IMR-90 (cell line): ENCODE measurements at regions not wholly inside any gene's neighbourhood (a gene's known extent, or its start where the extent isn't known, plus 50 kb on each side); places are given as distances from the start of the nearest gene placed in this dataset.

Source experiments
- ATAC-seq: fragments of 200-7000 bp; cut with Tn5 transposase; 2 replicates; pipeline ENCODE4 v1.9.1; 2020; ENCODE audit warnings: low read depth, mild to moderate bottlenecking, moderate library complexity
- BruUV-seq: library from RNA; stranded (reverse); fragments of 400-500 nt; replicated peaks from 2 replicates; lab custom pipeline; 2021; lab: Mats Ljungman, UMichigan
- CTCF ChIA-PET: fragments of 300-600 bp; formaldehyde crosslinking; extraction: SDS; loops from one replicate; lab custom pipeline; 2021; ENCODE audit warnings: antibody characterized with exemption; lab: Yijun Ruan, JAX
- POLR2A ChIA-PET: fragments of 300-600 bp; sonication (Branson Sonifier 250); formaldehyde crosslinking; loops from one replicate; lab custom pipeline; 2022; ENCODE audit warnings: antibody characterized with exemption; ENCODE audit not compliant: unreplicated experiment; lab: Charles Lee
- DNase-seq: peaks from one replicate; pipeline ENCODE4 v3.0.0; 2013
- H2AFZ ChIP-seq: replicated peaks from 2 replicates; pipeline ENCODE3; 2013; ENCODE audit warnings: low read length, mild to moderate bottlenecking; ENCODE audit not compliant: poor library complexity
- H2AK5ac ChIP-seq: 2 replicates; pipeline ENCODE4 v1.6.1; 2013; ENCODE audit warnings: low read depth, low read length, inconsistent platforms
- H2AK9ac ChIP-seq: replicated peaks from 2 replicates; pipeline ENCODE3; 2013; ENCODE audit warnings: mild to moderate bottlenecking, low read depth, low read length, moderate library complexity; ENCODE audit not compliant: poor library complexity
- H2BK120ac ChIP-seq: 2 replicates; pipeline ENCODE4 v1.6.1; 2013; ENCODE audit warnings: low read depth, low read length, inconsistent platforms
- H2BK15ac ChIP-seq: 3 replicates; pipeline ENCODE4 v1.6.1; 2013; ENCODE audit warnings: low read depth, low read length, inconsistent platforms
- H2BK20ac ChIP-seq: 2 replicates; pipeline ENCODE4 v1.6.1; 2013; ENCODE audit warnings: low read depth, mild to moderate bottlenecking, inconsistent platforms, low read length, moderate library complexity
- H2BK5ac ChIP-seq: 2 replicates; pipeline ENCODE4 v1.6.1; 2013; ENCODE audit warnings: mild to moderate bottlenecking, low read depth, low read length, inconsistent platforms; ENCODE audit not compliant: poor library complexity, severe bottlenecking
- H3K14ac ChIP-seq: replicated peaks from 2 replicates; pipeline ENCODE4 v1.6.1; 2013; ENCODE audit warnings: low read depth, low read length, inconsistent platforms
- H3K18ac ChIP-seq: 2 replicates; pipeline ENCODE4 v1.6.1; 2013; ENCODE audit warnings: low read depth, low read length, control low read depth
- H3K23ac ChIP-seq: 2 replicates; pipeline ENCODE4 v1.6.1; 2013; ENCODE audit warnings: low read depth, low read length, inconsistent platforms
- H3K27ac ChIP-seq: 2 replicates; pipeline ENCODE4 v1.5.1; 2013; ENCODE audit warnings: mild to moderate bottlenecking, control low read depth, low read length; ENCODE audit not compliant: insufficient read depth
- H3K27me3 ChIP-seq: 2 replicates; pipeline ENCODE4 v1.6.1; 2013; ENCODE audit warnings: low read length; ENCODE audit not compliant: control insufficient read depth, insufficient read depth
- H3K36me3 ChIP-seq: 2 replicates; pipeline ENCODE4 v1.6.1; 2013; ENCODE audit warnings: low read length, mixed read lengths; ENCODE audit not compliant: control insufficient read depth, insufficient read depth
- H3K4ac ChIP-seq: 2 replicates; pipeline ENCODE4 v1.6.1; 2013; ENCODE audit warnings: low read depth, low read length, inconsistent platforms
- H3K4me1 ChIP-seq: 2 replicates; pipeline ENCODE4 v1.6.1; 2013; ENCODE audit warnings: low read length, mixed read lengths; ENCODE audit not compliant: control insufficient read depth, insufficient read depth
- H3K4me2 ChIP-seq: 2 replicates; pipeline ENCODE4 v1.6.1; 2013; ENCODE audit warnings: low read depth, mild to moderate bottlenecking, control low read depth, low read length, moderate library complexity
- H3K4me3 ChIP-seq: 2 replicates; pipeline ENCODE4 v1.5.1; 2013; ENCODE audit warnings: low read depth, mild to moderate bottlenecking, control low read depth, low read length, moderate library complexity; ENCODE audit not compliant: insufficient read depth
- H3K56ac ChIP-seq: 2 replicates; pipeline ENCODE4 v1.6.1; 2013; ENCODE audit warnings: low read length, inconsistent platforms; ENCODE audit not compliant: insufficient read depth; ENCODE audit errors: extremely low read depth
- H3K79me1 ChIP-seq, 2 experiments: 2 replicates each; pipeline ENCODE4 v1.6.1; 2013; ENCODE audit warnings: low read length in 2 of 2, inconsistent platforms in 1 of 2, low read depth in 1 of 2
- H3K9ac ChIP-seq: 2 replicates; pipeline ENCODE4 v1.6.1; 2013; ENCODE audit warnings: low read depth, low read length, control low read depth
- H3K9me1 ChIP-seq: 2 replicates; pipeline ENCODE4 v1.6.1; 2013; ENCODE audit warnings: low read length, inconsistent platforms; ENCODE audit not compliant: insufficient read depth
- H3K9me3 ChIP-seq: 2 replicates; pipeline ENCODE4 v1.6.1; 2013; ENCODE audit warnings: low read length; ENCODE audit not compliant: control insufficient read depth, insufficient read depth
- H4K20me1 ChIP-seq: 2 replicates; pipeline ENCODE4 v1.6.1; 2013; ENCODE audit warnings: low read length, inconsistent platforms; ENCODE audit not compliant: insufficient read depth
- H4K5ac ChIP-seq: 2 replicates; pipeline ENCODE4 v1.6.1; 2013; ENCODE audit warnings: mild to moderate bottlenecking, low read depth, low read length, control low read depth
- H4K8ac ChIP-seq, 2 experiments: 2 replicates each; pipeline ENCODE4 v1.6.1; 2013; ENCODE audit warnings: low read depth in 2 of 2, low read length in 2 of 2, control low read depth in 1 of 2, inconsistent platforms in 1 of 2
- H4K91ac ChIP-seq: 2 replicates; pipeline ENCODE4 v1.6.1; 2013; ENCODE audit warnings: low read depth, low read length, inconsistent platforms; ENCODE audit not compliant: insufficient read depth
- BHLHE40 ChIP-seq: fragments of 150-350 bp; IDR thresholded peaks from 2 replicates; pipeline ENCODE4 v1.6.1; 2016; ENCODE audit warnings: mild to moderate bottlenecking, low read depth, low read length
- CEBPB ChIP-seq: IDR thresholded peaks from 2 replicates; pipeline ENCODE4 v1.6.1; 2012; ENCODE audit warnings: low read depth, low read length, improper control_type of control experiment
- CHD1 ChIP-seq: IDR thresholded peaks from 2 replicates; pipeline ENCODE4 v1.6.1; 2012; ENCODE audit warnings: low read depth, low read length, improper control_type of control experiment
- FOS ChIP-seq: fragments of 150-350 bp; IDR thresholded peaks from 2 replicates; pipeline ENCODE4 v1.6.1; 2016; ENCODE audit warnings: low read depth, low read length
- MAZ ChIP-seq: IDR thresholded peaks from 2 replicates; pipeline ENCODE4 v1.6.1; 2012; ENCODE audit warnings: low read depth, mild to moderate bottlenecking, low read length, improper control_type of control experiment, moderate library complexity, borderline replicate concordance
- MXI1 ChIP-seq: IDR thresholded peaks from 2 replicates; pipeline ENCODE4 v1.6.1; 2012; ENCODE audit warnings: low read depth, mild to moderate bottlenecking, low read length, moderate library complexity, borderline replicate concordance
- POLR2A ChIP-seq: IDR thresholded peaks from 2 replicates; pipeline ENCODE4 v1.6.1; 2012; ENCODE audit warnings: mild to moderate bottlenecking, low read depth, low read length
- RAD21 ChIP-seq: IDR thresholded peaks from 2 replicates; pipeline ENCODE4 v1.6.1; 2012; ENCODE audit warnings: low read length, improper control_type of control experiment
- RFX5 ChIP-seq: IDR thresholded peaks from 2 replicates; pipeline ENCODE4 v1.8.0; 2012; ENCODE audit warnings: low read depth, mild to moderate bottlenecking, low read length, moderate library complexity
- SMC3 ChIP-seq: fragments of 150-350 bp; IDR thresholded peaks from 2 replicates; pipeline ENCODE4 v1.6.1; 2016; ENCODE audit warnings: low read depth, mild to moderate bottlenecking, antibody characterized with exemption, low read length, moderate library complexity
- USF2 ChIP-seq: fragments of 150-350 bp; IDR thresholded peaks from 2 replicates; pipeline ENCODE4 v1.6.1; 2017; ENCODE audit warnings: mild to moderate bottlenecking, antibody characterized with exemption, low read length, low read depth
- WGBS, 2 experiments: methylation state at CpG; one replicate each; pipeline versions ENCODE4 v1.1.5 to v1.1.7; 2013; ENCODE audit warnings: missing lambda C conversion rate in 2 of 2; ENCODE audit not compliant: insufficient read length in 1 of 2; ENCODE audit errors: extremely low coverage in 2 of 2; 5-methylcytosine and 5-hydroxymethylcytosine counted together
- dilution Hi-C: fragments of 300-500 bp; cut with HindIII; formaldehyde crosslinking; loops from one replicate; pipeline ENCODE4 v1.14.3; 2018; ENCODE audit warnings: low sequenced_read_pairs; ENCODE audit not compliant: unreplicated experiment
- in situ Hi-C: fragments of 300-500 bp; cut with MboI; formaldehyde crosslinking; loops from 3 replicates; pipeline ENCODE4 v1.14.3; 2019; ENCODE audit warnings: low sequenced_read_pairs, inconsistent platforms, mixed read lengths
- intact Hi-C: fragments of 100-400 bp; cut with micrococcal nuclease; formaldehyde crosslinking; loops from 2 replicates; pipeline ENCODE4 v1.10.0; 2022
- TF ChIP-seq, protein P1 (sequence below): conservative IDR thresholded peaks from 2 replicates; pipeline ENCODE4 v1.5.1; 2012; ENCODE audit warnings: mild to moderate bottlenecking, low read depth, low read length, improper control_type of control experiment

GRCh38 chr2:139465789-139466188, 685.6 kb upstream of the NXPH2 start:
- CTCF ChIA-PET: no interaction called here
- intact Hi-C loops: no loop called here
- H2BK15ac ChIP-seq: no peak overlapping the region
- no peak overlapping the region for H3K4me3 ChIP-seq
- no peak overlapping the region for H3K14ac ChIP-seq
- no peaks in the 10 kb centered on the region for H3K27me3 ChIP-seq
- no peak overlapping the region for H2AFZ ChIP-seq
- TF ChIP-seq USF2: no peak
- no peak for TF ChIP-seq CHD1
- TF ChIP-seq, protein P1, sequence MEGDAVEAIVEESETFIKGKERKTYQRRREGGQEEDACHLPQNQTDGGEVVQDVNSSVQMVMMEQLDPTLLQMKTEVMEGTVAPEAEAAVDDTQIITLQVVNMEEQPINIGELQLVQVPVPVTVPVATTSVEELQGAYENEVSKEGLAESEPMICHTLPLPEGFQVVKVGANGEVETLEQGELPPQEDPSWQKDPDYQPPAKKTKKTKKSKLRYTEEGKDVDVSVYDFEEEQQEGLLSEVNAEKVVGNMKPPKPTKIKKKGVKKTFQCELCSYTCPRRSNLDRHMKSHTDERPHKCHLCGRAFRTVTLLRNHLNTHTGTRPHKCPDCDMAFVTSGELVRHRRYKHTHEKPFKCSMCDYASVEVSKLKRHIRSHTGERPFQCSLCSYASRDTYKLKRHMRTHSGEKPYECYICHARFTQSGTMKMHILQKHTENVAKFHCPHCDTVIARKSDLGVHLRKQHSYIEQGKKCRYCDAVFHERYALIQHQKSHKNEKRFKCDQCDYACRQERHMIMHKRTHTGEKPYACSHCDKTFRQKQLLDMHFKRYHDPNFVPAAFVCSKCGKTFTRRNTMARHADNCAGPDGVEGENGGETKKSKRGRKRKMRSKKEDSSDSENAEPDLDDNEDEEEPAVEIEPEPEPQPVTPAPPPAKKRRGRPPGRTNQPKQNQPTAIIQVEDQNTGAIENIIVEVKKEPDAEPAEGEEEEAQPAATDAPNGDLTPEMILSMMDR: no peak
- TF ChIP-seq CEBPB: no peak
- no peak for TF ChIP-seq POLR2A
- TF ChIP-seq MAZ: no peak
- TF ChIP-seq RAD21: no peak
- no peak for TF ChIP-seq BHLHE40
- no peak for TF ChIP-seq FOS
- no peak for TF ChIP-seq SMC3
- TF ChIP-seq MXI1: no peak
- TF ChIP-seq RFX5: no peak
- peaks cover 6% of the 10 kb centered on the region for H3K9me3 ChIP-seq
- H3K27ac ChIP-seq: no peak overlapping the region
- H4K8ac ChIP-seq: no peak overlapping the region
- no peaks in the 10 kb centered on the region for H3K4me1 ChIP-seq
- no peak overlapping the region for H3K4ac ChIP-seq
- no peak overlapping the region for H2AK9ac ChIP-seq
- ATAC-seq (no peak), DNase-seq (no peak)
- no peak overlapping the region for H2AK5ac ChIP-seq
- no TSS peak for BruUV-seq
- no peaks in the 10 kb centered on the region for H3K9me1 ChIP-seq
- no peak overlapping the region for H2BK20ac ChIP-seq
- no peaks in the 10 kb centered on the region for H3K36me3 ChIP-seq
- H3K23ac ChIP-seq: no peak overlapping the region
- no peak overlapping the region for H3K9ac ChIP-seq
- H4K20me1 ChIP-seq: no peaks in the 10 kb centered on the region
- dilution Hi-C loops: no loop called here
- in situ Hi-C loops: no loop called here
- H3K4me2 ChIP-seq: no peak overlapping the region
- POLR2A ChIA-PET: no interaction called here
- H4K5ac ChIP-seq: no peak overlapping the region
- H4K91ac ChIP-seq: no peak overlapping the region
- H2BK120ac ChIP-seq: no peak overlapping the region
- H3K79me1 ChIP-seq: no peaks in the 10 kb centered on the region
- no peak overlapping the region for H3K56ac ChIP-seq
- no peak overlapping the region for H2BK5ac ChIP-seq
- no CpG with 5 or more reads among the region's 4 CpGs for WGBS, 2 experiments
- H3K18ac ChIP-seq: no peak overlapping the region
